Stimulated activated CD8-positive, alpha-beta memory T cell treated with anti-CD3 and anti-CD28 coated beads, Interleukin-7, amount 100 ng/mL, for 1 hour (primary cell): ENCODE measurements at regions not wholly inside any gene's neighbourhood (a gene's known extent, or its start where the extent isn't known, plus 50 kb on each side); places are given as distances from the start of the nearest gene placed in this dataset.
A peak's percentile ranks its signal among the peaks of the same experiment; 100 is the strongest.
"Not testable (repeated sequence)": the region's sequence is repeated elsewhere in the genome, so short reads cannot be mapped to it uniquely, and the experiment has no call there.

ENCODE experiments used
- DNase-seq, 2 donors: peaks; one replicate each; pipeline ENCODE4 v3.0.0-alpha.2; 2020; ENCODE audit warnings: low read depth in 2 of 2

DNA sequence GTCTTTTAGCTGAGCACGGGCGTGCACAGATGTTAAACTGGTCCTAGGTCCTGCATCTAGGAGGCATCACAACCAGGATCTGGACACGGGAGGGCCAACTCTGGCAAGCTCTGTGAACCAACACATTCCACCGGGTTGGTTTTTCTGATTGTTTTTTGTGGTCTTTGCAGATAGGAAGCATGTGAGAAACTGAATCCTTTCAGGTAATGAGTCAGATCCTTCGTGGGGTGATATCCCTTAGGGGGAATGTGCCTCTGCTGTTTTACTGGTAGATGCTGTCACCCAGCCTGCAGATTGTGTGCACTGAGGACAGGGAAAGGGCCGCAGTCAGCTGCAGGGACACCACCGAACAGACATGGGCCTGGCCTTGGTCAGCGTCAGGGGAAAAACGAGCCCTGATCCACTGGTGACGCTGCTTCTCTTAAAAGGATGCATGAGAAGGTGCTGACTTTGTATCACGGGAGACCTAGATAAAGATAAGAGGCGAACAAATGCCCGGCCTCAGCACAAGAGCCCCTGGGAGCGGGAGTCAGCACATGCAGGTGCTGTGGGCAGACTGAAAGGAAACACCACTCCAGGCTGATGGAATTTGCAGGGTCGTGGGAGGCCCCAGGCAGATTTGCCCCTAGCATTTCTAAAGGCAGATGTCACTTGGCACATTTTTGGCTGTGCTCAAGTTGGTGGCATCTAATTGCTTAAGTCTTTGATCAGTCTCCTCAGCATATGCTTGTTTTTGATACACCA is 51.1 kb downstream of the DOP1B start:
- DNase-seq: no peak

DNA sequence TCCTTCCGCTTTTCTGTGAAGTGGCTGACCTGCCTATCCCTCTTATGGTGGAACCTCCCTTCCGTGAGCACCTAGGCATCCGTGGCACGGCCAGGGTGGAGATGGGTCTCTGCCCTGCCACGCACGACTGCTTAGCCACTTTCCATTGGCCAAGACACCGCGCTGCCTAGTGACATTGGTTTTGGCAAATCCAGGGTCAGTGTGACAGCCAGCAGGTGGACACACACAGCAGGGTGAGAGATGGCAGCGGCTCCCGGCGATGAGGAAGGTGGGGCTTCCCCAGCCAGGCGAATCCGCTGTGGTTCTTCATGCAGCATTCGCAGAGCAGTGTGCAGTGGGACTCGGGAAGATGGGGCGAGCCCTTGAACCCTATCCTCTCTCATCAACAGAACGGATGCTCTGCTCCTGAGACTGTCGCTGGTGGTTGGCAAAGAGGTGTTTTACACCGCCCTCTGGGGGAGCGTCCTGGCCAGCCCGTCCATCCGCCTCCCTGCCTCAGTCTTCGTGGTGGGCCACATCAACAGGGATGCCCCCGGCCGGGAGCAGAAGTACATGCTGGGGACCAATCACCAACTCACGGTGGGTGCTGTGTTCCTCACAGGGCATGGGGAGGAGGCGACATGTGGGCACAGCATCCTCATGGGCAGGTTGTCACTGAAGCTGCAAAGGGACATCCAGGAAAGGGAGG is 51.8 kb downstream of the DOP1B start:
- DNase-seq: no peak

DNA sequence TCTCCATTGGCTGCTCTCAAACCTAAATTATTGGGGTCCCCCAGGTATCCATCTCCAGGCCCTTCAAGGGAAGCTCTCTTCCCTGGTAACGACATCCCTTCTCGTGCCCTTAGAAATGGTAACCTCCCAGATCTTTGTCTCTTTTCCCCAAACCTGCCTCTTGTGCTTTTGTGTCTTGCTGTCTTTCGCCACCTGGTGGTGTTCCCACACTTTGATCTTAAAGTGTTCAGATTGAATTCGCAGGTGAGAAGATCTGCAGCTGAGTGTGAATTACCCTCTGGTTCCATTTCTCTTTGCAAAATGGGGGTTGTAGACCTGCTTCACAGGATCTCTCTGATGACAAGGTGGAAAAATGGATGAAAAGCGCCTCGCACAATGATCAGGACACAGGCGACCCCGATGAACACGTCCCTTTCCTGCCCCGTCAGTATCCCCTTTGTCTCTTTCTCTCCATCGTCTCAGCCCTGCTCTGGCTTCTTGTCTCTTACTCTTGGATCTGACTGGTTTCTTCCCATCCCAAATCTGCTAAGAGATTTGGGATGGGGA is 53.1 kb downstream of the DOP1B start:
- DNase-seq: peak in 1 of 2 donors; percentile 2

DNA sequence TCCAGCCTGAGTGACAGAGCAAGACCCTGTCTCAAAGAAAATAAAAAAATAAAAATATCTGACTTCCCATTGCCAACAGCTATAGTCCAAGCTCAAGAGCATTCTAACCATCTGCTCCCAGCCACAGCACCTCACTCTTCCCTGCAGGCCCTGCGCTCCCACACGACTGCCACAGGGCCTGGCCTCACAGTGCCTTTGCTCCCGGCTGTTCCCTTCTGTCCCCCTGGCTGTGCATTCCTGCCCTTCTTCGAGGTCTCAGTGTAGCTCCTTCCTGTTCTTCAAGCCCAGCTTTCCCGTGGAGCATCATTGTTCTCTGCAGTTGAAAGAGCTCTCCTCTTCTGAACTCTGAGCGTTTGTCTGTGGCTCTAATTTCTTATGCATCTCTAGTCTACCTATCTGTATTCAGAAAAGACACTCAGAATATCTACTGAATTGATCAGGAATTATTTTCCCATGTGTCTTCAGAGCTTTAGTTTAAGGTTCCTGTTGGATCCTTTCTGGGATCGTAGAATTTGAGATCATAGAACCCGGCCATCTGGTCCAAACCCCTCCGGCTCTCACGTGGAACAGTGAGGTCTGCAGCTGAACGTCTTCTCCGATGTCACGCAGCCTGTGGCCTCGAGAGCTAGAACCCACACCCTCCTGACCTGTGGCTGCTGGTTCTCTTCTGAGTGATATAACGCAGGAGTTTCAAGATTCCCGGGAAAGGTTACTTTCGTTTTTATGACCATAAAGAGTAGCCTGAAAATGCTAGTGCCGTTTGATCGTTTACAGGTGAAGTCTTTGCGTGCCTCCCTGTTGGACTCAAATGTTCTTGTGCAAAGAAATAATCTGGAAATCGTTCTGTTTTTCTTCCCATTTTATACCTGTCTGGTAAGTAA is 54.4 kb downstream of the DOP1B start:
- DNase-seq: no peak

DNA sequence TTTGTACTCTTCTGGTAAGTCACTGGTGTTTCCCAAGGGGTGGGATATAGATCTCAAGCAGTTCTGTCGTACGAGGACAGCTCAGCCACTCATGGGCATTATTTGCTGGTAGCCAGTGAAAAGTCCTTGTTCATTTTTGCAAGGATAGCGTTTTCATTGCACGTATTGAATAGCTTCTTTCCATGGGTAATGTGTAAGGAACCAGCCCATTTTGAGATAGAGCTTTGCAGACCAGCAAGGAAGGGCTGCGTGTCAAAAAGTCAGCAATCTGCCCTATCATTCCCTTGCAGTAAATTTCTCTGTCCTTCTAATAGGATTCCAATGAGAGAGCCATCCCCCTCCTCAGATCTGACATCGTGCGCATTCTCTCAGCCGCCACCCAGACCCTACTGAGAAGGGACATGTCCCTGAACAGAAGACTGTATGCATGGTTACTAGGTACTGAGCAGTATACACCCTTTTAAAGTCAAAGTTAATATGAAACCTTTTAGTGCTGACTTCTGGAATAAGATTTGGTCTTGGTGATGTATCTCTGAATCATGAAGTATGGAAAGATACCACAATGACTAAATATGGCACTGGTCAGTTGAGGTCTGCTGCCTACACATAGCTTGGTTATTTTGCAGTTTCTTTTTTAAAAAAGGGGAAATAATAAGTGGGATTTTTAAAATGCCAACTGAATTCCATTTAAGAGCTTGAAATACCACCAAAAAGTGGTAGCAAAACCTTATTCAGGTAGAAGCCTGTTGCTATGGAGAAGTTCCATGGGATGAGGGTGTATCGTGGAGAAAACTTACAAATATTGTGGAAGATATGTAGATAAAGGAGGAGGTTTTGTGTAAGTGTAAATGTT is 55.3 kb downstream of the DOP1B start:
- DNase-seq: no peak

DNA sequence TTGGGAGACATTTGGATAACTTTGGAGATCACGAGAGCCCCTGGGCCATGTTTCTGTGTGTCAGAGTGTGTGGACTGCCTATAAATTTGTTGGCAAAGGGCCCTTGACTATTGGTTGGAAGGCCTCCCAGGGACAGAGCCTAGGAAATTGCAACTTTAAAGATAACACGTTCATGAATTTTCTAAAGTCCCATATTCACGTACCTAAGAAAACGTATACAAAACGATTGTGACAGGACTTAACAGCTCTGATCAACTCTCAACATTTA is 55.8 kb downstream of the DOP1B start:
- DNase-seq: no peak

DNA sequence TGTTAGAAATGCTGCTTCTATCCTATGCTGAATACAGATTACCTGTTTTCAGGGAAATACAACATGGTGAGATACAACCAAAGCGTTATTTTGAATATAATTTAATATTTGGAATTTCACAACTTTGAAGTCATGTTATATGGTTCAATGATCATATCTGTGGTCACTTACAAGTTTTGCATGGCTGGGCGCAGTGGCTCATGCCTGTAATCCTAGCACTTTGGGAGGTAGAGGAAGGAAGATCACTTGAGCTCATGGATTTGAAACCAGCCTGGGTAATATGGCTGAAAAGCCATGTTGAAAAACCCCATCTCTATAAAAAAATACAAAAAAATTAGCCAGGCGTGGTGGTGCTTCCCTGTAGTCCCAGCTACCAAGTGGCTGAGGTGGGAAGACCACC is 57.9 kb downstream of the DOP1B start:
- no peak for DNase-seq

DNA sequence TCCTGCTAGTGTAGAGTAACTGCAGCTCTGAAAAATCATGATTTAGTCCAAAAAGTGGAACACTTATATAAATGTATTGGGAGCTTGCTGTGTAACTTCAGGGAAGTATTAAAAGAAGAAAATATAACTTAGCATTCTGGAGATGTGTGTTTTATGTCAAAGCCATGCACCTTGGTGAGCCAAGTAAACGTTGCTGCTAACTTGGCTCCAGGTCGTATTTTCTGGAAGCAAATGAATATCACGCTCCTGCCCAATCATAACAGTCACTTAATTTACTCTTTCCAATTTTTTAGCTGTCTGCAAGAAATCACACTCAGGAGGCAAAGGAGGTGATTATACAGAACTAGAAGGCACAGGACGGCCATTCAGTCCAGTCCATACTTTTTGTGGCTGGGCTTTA is 61.1 kb downstream of the DOP1B start:
- DNase-seq: no peak

DNA sequence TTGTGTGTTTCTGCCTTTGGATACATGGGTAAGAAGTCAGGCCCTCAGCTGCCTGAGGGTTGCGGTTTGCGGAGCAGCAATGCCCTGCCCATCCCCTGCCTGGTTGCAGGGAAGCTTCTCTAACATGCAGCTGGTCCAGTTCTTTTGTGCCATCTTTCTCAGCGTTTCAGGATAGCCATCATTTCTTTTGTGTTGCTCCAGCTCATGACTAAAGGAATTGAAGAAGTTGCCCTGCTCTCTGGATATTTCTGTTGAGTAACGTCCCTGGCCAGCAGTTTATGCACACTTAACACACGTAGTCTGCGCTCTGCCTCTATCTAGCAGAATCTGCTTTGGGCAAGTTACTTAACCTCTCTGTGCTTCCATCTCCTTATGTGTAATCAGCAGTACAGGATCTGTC is 62.1 kb downstream of the DOP1B start:
- DNase-seq: no peak

DNA sequence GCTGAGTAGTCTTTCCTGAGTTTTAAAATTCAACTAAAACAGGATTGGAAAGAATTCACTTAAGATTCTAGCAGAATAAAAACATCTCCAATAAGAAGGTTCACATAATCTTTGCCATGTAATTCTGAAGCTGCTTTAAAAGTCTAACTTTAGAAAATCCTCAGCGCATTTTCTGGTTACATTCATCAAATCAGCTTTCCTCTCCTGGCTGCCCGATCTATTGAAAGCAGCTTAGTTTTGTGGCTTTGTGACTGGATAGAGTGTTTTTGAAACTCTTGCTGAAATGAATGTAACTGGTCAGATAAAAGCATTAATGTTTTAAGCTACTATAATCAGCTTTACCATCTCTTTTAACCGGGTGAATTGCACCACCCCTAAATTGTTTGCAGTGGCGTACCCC is 66.8 kb downstream of the DOP1B start:
- no peak for DNase-seq

DNA sequence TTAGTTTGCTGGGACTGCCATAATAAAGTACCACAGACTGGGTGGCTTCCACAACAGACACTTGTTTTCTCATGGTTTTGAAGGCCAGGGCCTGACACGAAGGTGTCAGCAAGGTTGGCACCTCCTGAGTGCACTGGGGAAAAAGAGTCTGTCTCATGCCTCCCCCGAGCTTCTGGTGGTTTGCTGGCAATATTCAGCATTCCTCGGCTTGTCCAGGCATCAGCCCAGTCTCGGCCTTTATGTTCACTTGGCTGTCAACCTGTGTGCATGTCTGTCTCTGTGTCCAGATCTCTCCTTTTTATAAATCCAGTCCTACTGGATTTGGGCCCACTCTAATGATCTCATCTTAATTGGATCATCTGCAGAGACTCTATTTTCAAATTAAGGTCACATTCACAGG is 72.6 kb downstream of the DOP1B start:
- DNase-seq: no peak

DNA sequence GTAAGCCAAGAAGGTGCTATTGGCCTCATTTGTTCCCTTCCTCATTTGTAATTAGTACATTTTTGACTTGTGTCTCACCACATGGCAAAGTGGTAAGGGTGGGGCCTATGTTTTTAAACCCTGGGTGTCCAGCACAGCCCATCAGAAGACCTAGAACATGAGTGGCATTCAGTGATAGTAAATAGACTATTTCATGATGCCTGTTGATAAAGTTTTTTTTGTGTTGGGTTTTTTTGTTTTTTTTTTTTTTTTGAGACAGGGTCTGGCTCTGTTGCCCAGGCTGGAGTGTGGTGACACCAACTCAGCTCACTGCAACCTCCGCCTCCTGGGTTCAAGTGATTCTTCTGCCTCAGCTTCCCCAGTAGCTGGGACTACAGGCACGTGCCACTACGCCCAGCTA is 74.8 kb downstream of the DOP1B start:
- not testable (repeated sequence) for DNase-seq

DNA sequence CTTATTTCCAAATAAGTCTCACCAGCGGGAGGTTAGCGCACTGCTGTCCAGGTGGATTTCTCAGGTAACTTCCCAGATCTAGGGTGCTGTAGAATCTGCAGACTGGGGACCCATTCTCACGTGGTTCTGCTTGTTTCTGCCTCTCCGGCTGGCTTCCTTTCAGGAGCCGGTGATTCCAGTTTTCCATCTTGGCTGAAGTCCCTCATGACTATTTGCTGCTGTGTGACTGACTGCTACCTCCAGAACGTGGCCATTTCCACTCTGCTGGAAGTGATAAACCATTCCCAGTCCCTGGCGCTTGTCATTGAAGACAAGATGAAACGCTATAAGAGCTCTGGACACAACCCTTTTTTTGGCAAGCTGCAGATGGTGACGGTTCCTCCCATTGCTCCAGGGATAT is 76.0 kb downstream of the DOP1B start:
- no peak for DNase-seq

DNA sequence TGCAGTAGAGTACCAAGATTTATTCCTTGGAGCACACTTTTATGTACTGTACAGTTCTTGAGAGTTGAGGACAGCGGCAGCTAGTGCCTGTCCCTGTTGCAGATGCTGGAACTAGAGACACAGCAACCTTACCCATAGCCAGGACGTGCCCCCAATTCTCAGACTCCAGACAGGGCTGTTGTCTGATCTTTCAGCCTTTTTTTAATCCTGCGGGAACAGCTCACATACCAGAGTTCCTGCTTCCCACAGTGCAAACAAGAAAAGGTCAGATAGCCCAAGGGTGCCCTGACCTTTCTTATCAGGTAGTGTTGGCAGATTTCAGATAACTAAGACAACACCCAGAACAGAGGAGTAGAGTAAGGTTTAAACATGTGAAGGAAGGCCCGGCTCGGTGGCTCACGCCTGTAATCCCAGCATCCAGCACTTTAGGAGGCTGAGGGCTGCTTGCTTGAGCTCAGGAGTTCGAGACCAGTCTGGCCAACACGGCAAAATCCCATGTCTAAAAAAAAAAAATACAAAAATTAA is 78.5 kb downstream of the DOP1B start:
- no peak for DNase-seq

DNA sequence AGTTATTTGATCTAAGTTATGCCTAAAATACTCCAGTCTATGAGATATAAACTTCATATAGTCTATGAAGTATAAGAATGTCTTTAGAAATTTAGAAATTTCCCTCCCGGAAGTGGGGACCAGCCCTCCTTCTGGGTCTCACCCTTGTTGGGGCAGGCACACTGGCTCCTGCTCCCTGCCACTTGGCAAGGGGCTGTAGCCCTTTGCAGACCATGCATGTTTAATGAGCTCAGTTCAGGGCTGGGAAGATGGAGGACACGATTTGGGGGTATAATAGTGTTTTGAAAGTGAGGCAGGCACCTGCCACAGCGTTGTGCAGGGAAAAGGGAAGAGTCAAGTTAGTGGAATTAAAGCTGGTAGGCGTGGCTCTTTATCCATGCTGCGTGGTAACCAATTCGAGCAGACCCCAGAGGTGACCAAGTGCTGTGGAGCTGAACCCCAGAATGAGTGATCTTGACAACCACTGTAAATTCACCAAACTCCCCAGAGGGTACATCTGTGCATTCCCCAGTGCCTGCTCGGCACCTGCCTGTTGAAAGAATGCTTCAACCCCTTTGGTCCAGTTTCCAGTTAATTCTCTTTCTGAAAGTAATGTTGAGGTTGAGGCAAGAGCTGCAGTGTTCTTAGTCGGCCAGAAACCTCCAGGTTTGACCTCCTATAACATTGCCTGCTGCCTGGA is 79.6 kb downstream of the DOP1B start:
- no peak for DNase-seq

DNA sequence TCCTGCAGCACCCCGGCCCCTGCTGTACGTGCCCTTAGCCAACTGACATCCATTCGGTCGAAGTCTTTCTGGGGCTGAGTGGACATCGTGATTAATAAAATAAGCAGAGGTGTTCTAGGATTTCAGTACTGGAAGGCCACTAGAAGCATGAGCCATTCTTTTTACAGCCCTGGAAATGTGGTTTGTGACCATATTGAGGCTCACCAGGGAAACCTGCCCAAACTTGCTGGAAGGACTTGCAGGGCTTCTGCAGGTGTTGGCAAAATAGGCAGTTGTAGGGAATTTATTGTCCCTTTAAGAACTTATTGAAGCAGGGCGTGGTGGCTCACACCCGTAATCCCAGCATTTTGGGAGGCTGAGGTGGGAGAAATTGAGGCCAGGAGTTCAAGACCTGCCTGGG is 80.8 kb downstream of the DOP1B start:
- DNase-seq: no peak

DNA sequence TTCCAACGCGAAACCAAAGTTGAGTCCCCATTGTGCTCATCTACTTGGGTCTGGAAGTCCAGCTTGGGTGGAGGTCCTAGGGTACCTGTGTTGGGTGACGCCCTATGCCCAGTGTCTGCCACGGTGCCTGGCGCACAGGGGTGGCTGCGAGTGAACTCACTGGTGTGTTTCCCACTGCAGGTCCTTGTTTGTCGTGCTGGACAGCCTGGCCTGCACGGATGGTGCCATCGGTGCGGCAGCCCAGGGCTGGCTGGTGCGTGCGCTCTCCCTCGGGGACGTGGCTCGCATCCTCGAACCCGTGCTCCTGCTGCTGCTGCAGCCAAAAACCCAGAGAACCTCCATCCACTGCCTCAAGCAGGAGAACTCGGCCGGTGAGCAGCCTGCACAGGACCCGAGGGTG is 80.4 kb upstream of the MORC3 start:
- DNase-seq: no peak

DNA sequence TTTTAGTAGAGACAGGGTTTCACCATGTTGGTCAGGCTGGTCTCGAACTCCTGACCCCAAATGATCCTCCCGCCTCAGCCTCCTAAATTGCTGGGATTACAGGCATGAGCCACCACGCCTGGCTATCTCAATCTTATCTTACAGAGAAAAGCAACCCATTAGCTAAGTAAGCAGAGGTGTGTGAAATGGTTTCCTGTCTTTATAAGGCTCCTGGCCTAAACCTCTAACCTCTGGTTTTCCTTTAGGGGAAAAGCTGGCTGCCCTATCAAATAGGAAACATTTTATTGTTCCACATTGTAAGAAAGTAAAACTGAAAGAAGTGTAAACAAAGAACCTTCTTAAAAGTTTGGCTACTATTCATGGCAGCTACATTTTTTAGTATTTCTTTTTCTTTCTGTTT is 78.3 kb upstream of the MORC3 start:
- no peak for DNase-seq

DNA sequence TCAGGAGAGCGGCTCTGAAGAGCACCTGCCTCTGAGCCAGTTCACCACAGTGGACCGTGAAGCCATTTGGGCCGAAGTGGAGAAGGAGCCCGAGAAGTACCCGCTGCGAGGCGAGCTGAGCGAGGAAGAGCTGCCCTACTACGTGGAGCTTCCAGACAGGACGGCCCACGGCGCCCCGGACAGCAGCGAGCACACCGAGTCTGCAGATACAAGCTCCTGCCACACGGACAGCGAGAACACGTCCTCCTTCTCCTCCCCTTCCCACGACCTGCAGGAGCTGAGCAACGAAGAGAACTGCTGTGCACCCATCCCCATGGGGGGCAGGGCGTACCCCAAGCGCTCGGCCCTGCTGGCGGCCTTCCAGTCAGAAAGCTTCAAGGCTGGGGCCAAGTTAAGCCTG is 74.9 kb upstream of the MORC3 start:
- DNase-seq: no peak

DNA sequence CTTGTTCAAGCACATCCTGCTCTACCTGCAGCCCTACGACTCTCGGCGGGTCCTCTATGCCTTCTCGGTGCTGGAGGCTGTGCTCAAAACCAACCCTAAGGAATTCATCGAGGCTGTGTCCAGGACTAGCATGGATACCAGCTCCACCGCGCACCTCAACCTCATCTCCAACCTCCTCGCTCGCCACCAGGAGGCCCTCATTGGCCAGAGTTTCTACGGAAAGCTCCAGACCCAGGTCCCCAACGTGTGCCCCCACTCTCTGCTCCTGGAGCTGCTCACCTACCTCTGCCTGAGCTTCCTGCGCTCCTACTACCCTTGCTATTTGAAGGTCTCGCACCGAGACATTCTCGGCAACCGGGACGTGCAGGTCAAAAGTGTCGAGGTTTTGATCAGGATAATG is 74.3 kb upstream of the MORC3 start:
- no peak for DNase-seq

DNA sequence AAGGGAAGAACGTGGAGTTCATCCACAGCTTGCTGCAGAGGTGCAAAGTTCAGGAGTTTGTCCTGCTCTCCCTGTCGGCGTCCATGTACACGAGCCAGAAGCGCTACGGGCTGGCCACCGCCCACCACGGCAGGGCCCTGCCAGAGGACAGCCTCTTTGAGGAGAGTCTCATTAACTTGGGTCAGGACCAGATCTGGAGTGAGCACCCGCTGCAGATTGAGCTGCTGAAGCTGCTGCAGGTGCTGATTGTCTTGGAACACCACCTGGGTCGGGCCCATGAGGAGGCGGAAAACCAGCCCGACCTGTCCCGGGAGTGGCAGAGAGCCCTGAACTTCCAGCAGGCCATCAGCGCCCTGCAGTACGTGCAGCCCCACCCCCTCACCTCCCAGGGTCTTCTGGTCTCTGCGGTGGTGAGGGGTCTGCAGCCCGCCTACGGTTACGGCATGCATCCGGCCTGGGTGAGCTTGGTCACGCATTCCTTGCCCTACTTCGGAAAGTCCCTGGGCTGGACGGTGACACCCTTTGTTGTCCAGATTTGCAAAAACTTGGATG is 73.8 kb upstream of the MORC3 start:
- DNase-seq: no peak
